Coronary artery (tissue), 2 donors: ENCODE measurements at regions not wholly inside any gene's neighbourhood (a gene's known extent, or its start where the extent isn't known, plus 50 kb on each side); places are given as distances from the start of the nearest gene placed in this dataset.

Experiments used
- DNase-seq: peaks from one replicate; pipeline ENCODE4 v3.0.0-alpha.2; 2017; ENCODE audit warnings: low spot score
- H3K27ac ChIP-seq, 2 donors: fragments of 200-600 bp; sonication (generic); one replicate each; pipeline ENCODE4 v1.5.1; 2016 to 2019
- H3K4me3 ChIP-seq: fragments of 200-600 bp; sonication (generic); 2 replicates; pipeline ENCODE4 v1.5.1; 2016; ENCODE audit warnings: mild to moderate bottlenecking, moderate library complexity
- CTCF ChIP-seq: fragments of 200-600 bp; sonication (generic); IDR thresholded peaks from one replicate; pipeline ENCODE4 v1.5.1; 2019; ENCODE audit warnings: antibody characterized with exemption

GRCh38 chr2:138831154-138831553 is 51.0 kb upstream of the NXPH2 start:
- Histone ChIP-seq H3K4me3 (no peak overlapping the region), H3K27ac (no peak overlapping the region)
- DNase-seq = no peak
- TF ChIP-seq CTCF = no peak

- no peak for TF ChIP-seq CTCF
- no peak for DNase-seq
- H3K4me3 ChIP-seq = no peak overlapping the region
- H3K27ac ChIP-seq = no peak overlapping the region
These were observed 50.4 kb upstream of the NXPH2 start for GRCh38 chr2:138830547-138830946.
